ENCODE measurements at regions not wholly inside any gene's neighbourhood (a gene's known extent, or its start where the extent isn't known, plus 50 kb on each side); places are given as distances from the start of the nearest gene placed in this dataset.
"Not testable (repeated sequence)": the region's sequence is repeated elsewhere in the genome, so short reads cannot be mapped to it uniquely, and the experiment has no call there.

DNA sequence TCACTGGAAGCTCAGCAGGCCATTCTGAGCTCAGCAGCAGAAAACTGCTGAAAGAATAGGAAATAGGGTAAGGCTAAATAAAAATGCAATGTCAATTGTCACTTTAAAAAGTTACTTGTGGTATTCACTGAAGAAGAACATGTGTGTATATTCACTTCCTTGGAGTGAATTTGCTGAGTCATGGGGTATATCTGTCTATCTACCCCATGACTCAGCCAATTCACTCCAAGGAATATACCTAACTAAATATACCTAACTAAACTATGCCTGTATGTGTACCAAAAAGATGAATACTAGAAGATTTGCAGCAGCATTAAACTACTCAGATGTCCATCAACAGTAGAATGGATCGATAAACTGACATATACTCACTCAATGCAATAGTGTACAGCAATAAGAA is 69.5 kb upstream of the KCNAB1 start:
- DNase-seq = no peak

DNA sequence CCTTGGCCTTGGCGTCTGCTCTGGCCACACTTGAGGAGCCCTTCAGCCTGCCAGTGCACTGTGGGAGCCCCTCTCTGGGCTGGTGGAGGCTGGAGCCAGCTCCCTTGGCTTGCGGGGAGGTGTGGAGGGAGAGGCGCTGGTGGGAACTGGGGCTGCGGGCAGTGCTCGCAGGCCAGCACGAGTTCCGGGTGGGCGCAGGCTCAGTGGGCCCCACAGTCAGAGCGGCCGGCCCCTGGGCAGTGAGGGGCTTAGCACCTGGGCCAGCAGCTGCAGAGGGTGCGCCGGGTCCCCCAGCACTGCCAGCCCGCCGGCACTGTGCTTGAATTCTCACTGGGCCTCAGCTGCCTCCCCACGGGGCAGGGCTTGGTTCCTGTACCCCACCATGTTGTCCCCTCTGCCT is 68.7 kb upstream of the KCNAB1 start:
- no peak for DNase-seq

GRCh38 chr3:156052115-156052514 is 68.3 kb upstream of the KCNAB1 start:
- no peak for DNase-seq

GRCh38 chr3:156059950-156060501 is 60.4 kb upstream of the KCNAB1 start:
- no peak for DNase-seq

GRCh38 chr3:156068151-156068550 is 52.2 kb upstream of the KCNAB1 start:
- not testable (repeated sequence) for DNase-seq

- no peak for DNase-seq
These were observed 50.4 kb upstream of the KCNAB1 start for GRCh38 chr3:156070028-156070427.
